ENCODE measurements at regions not wholly inside any gene's neighbourhood (a gene's known extent, or its start where the extent isn't known, plus 50 kb on each side); places are given as distances from the start of the nearest gene placed in this dataset.

- Histone ChIP-seq H3K4me3 (no peak overlapping the region), H3K36me3 (no peaks in the 10 kb centered on the region), H3K4me1 (no peaks in the 10 kb centered on the region), H3K27ac (no peak overlapping the region), H3K9me3 (no peaks in the 10 kb centered on the region), H3K27me3 (no peaks in the 10 kb centered on the region)
- DNase-seq: no peak
- TF ChIP-seq CTCF (IDR thresholded peaks at IDR 0.05): no peak
Observed at GRCh38 chr3:55406696-55407425, 80.2 kb downstream of the WNT5A start.

- DNase-seq: no peak
- TF ChIP-seq POLR2A (IDR thresholded peaks at IDR 0.05) (no peak), CTCF (IDR thresholded peaks at IDR 0.05) (no peak)
Observed at GRCh38 chr3:55405436-55405835, 81.7 kb downstream of the WNT5A start.

DNA sequence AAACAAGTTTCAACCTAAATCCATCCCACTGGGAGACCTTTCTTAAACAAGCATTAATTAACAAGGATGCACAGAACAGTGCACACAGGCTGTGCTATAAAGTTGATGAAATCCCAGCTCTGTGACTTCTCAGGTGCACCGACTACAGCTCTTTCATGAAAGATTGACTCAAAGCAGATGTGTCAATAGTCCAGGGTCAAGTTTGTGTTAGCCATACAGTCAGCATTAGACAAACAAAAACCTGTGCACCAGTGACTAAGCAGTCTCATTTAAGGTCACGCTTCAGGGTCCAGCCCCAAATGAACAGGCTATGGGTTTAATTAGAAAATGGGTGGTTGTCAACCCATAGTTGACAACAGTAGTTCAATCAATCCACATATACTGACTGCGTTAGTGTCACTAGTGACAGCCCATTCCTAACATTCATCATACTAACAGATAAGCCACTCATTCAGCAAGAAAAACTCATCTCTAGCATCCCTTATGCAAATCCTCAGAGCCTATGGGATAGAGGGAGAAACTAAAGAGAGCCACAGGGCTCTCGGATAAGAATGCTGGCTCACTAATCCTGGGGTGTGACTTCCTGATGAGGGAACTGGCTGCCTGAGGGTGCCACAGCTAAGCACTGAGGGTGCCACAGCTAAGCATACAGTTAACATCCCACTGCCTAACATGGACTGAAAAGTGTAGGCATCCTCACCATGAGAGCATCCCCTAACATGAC, 84.1 kb downstream of the WNT5A start:
- TF ChIP-seq CTCF (IDR thresholded peaks at IDR 0.05): no peak
- no peak for TF ChIP-seq POLR2A (IDR thresholded peaks at IDR 0.05)
- Histone ChIP-seq H3K4me1 (no peaks in the 10 kb centered on the region), H3K4me3 (no peak overlapping the region), H3K27me3 (no peaks in the 10 kb centered on the region), H3K27ac (no peak overlapping the region), H3K9me3 (no peaks in the 10 kb centered on the region), H3K36me3 (no peaks in the 10 kb centered on the region)
- no peak for DNase-seq

More at GRCh38 chr3:55405436-55405835, 81.7 kb downstream of the WNT5A start:
- Histone ChIP-seq H3K36me3 (no peaks in the 10 kb centered on the region), H3K27ac (no peak overlapping the region), H3K4me1 (no peaks in the 10 kb centered on the region), H3K27me3 (no peaks in the 10 kb centered on the region), H3K4me3 (no peak overlapping the region), H3K9me3 (no peaks in the 10 kb centered on the region)

- no peak for DNase-seq
- TF ChIP-seq CTCF (IDR thresholded peaks at IDR 0.05) (no peak), POLR2A (IDR thresholded peaks at IDR 0.05) (no peak)
- Histone ChIP-seq H3K36me3 (no peaks in the 10 kb centered on the region), H3K27ac (no peak overlapping the region), H3K27me3 (no peaks in the 10 kb centered on the region), H3K4me3 (no peak overlapping the region), H3K4me1 (no peaks in the 10 kb centered on the region), H3K9me3 (no peaks in the 10 kb centered on the region)
Observed at GRCh38 chr3:55380561-55380960, 106.5 kb downstream of the WNT5A start.

- Histone ChIP-seq H3K9me3 (no peaks in the 10 kb centered on the region), H3K36me3 (no peaks in the 10 kb centered on the region), H3K27me3 (no peaks in the 10 kb centered on the region), H3K27ac (no peak overlapping the region), H3K4me1 (no peaks in the 10 kb centered on the region), H3K4me3 (no peak overlapping the region)
- no peak for TF ChIP-seq POLR2A (IDR thresholded peaks at IDR 0.05)
- no peak for TF ChIP-seq CTCF (IDR thresholded peaks at IDR 0.05)
- DNase-seq: no peak
Observed at GRCh38 chr3:55376753-55377347, 110.3 kb downstream of the WNT5A start.
